ENCODE measurements at regions not wholly inside any gene's neighbourhood (a gene's known extent, or its start where the extent isn't known, plus 50 kb on each side); places are given as distances from the start of the nearest gene placed in this dataset.
A peak's percentile ranks its signal among the peaks of the same experiment; 100 is the strongest.

DNA sequence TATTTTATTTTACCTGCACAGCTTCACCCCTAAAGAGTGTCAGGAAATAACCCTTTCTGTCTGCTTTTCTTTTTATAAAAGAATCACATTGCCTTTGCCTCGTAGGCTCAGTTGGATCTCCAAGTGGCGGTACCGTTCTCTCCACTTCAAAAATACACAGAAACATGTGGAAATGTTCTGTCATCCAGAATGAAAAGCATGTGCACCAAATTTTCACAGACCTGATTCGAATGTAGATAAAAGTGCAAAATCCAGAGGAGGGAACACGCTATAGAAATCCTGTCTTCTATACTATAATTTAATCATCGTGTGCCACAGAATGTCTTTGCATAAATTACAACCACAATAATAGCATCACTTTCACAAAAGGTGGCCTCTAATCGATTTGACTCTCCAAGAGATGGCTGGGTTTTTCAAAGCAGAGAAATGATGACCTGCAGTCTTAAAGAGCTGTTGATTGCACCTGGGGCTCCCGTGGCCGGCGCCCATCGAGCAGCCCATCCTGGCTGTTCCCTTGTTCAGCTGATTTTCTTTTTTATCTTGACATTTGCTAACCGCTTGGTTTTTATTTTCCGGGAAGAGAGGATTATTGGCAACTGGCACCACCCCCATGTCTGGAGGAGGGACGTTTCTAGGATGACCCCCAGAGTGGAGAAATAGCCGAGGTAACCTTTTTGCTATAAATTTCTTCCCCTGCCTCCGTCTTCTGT lies 290.2 kb downstream of the SOX11 start:
- no peak for DNase-seq
- H3K27me3 Mint-ChIP-seq (ENCODE audit: unreplicated experiment), result peaks cover 11% of the 10 kb centered on the region
- peak overlapping the region; percentile 81 for H3K4me3 Mint-ChIP-seq (ENCODE audit: unreplicated experiment)
- H3K4me1 Mint-ChIP-seq (ENCODE audit: low read depth, unreplicated experiment), result peaks cover 72% of the 10 kb centered on the region
- H3K27ac Mint-ChIP-seq (ENCODE audit: unreplicated experiment), result peak overlapping the region; percentile 98
- no peaks in the 10 kb centered on the region for H3K36me3 Mint-ChIP-seq (ENCODE audit: unreplicated experiment)
- H3K9me3 Mint-ChIP-seq (ENCODE audit: unreplicated experiment), result peaks cover 17% of the 10 kb centered on the region
- TF ChIP-seq, protein P1, sequence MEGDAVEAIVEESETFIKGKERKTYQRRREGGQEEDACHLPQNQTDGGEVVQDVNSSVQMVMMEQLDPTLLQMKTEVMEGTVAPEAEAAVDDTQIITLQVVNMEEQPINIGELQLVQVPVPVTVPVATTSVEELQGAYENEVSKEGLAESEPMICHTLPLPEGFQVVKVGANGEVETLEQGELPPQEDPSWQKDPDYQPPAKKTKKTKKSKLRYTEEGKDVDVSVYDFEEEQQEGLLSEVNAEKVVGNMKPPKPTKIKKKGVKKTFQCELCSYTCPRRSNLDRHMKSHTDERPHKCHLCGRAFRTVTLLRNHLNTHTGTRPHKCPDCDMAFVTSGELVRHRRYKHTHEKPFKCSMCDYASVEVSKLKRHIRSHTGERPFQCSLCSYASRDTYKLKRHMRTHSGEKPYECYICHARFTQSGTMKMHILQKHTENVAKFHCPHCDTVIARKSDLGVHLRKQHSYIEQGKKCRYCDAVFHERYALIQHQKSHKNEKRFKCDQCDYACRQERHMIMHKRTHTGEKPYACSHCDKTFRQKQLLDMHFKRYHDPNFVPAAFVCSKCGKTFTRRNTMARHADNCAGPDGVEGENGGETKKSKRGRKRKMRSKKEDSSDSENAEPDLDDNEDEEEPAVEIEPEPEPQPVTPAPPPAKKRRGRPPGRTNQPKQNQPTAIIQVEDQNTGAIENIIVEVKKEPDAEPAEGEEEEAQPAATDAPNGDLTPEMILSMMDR (IDR thresholded peaks at IDR 0.05; ENCODE audit: partially characterized antibody, unreplicated experiment), result no peak

GRCh38 chr2:5982903-5983265 lies 290.7 kb downstream of the SOX11 start:
- TF ChIP-seq, protein P1 (IDR thresholded peaks at IDR 0.05; ENCODE audit: partially characterized antibody, unreplicated experiment), result no peak
- Mint-ChIP-seq H3K27ac (ENCODE audit: unreplicated experiment) (peak overlapping the region; percentile 98), H3K9me3 (ENCODE audit: unreplicated experiment) (peaks cover 17% of the 10 kb centered on the region), H3K4me3 (ENCODE audit: unreplicated experiment) (peak overlapping the region; percentile 81), H3K27me3 (ENCODE audit: unreplicated experiment) (peaks cover 11% of the 10 kb centered on the region), H3K36me3 (ENCODE audit: unreplicated experiment) (no peaks in the 10 kb centered on the region), H3K4me1 (ENCODE audit: low read depth, unreplicated experiment) (peaks cover 73% of the 10 kb centered on the region)
- DNase-seq, result no peak

- Mint-ChIP-seq H3K4me1 (ENCODE audit: low read depth, unreplicated experiment) (peaks cover 69% of the 10 kb centered on the region), H3K36me3 (ENCODE audit: unreplicated experiment) (no peaks in the 10 kb centered on the region), H3K27ac (ENCODE audit: unreplicated experiment) (peak overlapping the region; percentile 62), H3K27me3 (ENCODE audit: unreplicated experiment) (peaks cover 11% of the 10 kb centered on the region), H3K9me3 (ENCODE audit: unreplicated experiment) (peaks cover 16% of the 10 kb centered on the region), H3K4me3 (ENCODE audit: unreplicated experiment) (peak overlapping the region; percentile 10)
- TF ChIP-seq, protein P1 (IDR thresholded peaks at IDR 0.05; ENCODE audit: partially characterized antibody, unreplicated experiment), result no peak
- DNase-seq, result no peak
Measured at GRCh38 chr2:5983511-5984272, 291.5 kb downstream of the SOX11 start.

DNA sequence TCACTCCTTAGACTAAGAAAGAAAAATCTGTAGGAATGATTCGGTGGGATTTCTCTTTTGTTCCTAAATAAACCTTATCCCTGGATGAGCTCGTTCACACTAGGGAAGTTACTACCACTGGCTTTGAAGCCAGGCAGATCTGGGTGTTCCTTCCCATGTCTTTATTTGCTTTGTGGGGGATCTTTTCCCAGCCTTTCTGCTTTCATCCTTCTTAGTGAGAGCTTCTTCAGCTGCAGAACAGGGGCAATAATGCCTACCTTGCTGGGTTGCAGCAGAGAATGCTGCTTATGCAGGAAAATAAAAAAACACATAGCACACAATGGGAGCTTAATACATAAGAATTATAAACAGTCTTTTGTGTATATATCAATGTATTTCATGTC lies 292.1 kb downstream of the SOX11 start:
- H3K9me3 Mint-ChIP-seq (ENCODE audit: unreplicated experiment), result peaks cover 15% of the 10 kb centered on the region
- TF ChIP-seq, protein P1 (IDR thresholded peaks at IDR 0.05; ENCODE audit: partially characterized antibody, unreplicated experiment), result no peak
- H3K4me3 Mint-ChIP-seq (ENCODE audit: unreplicated experiment), result no peak overlapping the region
- H3K36me3 Mint-ChIP-seq (ENCODE audit: unreplicated experiment), result no peaks in the 10 kb centered on the region
- H3K27ac Mint-ChIP-seq (ENCODE audit: unreplicated experiment), result peak overlapping the region; percentile 62
- DNase-seq, result no peak
- H3K27me3 Mint-ChIP-seq (ENCODE audit: unreplicated experiment), result peaks cover 11% of the 10 kb centered on the region
- H3K4me1 Mint-ChIP-seq (ENCODE audit: low read depth, unreplicated experiment), result peaks cover 66% of the 10 kb centered on the region

DNA sequence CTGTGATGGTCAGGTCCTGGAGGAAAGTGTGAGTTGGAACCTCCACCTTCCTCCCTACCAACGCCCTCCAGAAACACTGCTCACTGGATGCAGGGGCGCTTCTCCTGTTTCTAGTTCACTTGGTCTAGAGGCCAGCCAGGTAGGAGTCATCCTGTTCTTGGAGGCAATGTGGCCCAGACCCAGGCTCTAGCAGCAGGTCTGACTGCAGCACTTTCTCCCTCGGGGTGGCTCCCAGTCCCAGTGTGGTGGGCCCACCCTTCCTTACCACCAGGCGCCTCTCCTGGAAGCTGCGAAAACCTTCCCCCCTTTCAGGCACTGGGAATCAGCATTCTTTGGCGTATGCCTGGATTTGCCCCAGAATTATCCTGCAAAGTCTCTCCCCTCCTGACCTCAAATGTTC lies 292.8 kb downstream of the SOX11 start:
- peak; percentile 20 for DNase-seq
- Mint-ChIP-seq H3K4me1 (ENCODE audit: low read depth, unreplicated experiment) (peaks cover 66% of the 10 kb centered on the region), H3K27me3 (ENCODE audit: unreplicated experiment) (peaks cover 11% of the 10 kb centered on the region), H3K27ac (ENCODE audit: unreplicated experiment) (peak overlapping the region; percentile 98), H3K4me3 (ENCODE audit: unreplicated experiment) (peak overlapping the region; percentile 61), H3K9me3 (ENCODE audit: unreplicated experiment) (peaks cover 15% of the 10 kb centered on the region), H3K36me3 (ENCODE audit: unreplicated experiment) (no peaks in the 10 kb centered on the region)
- TF ChIP-seq, protein P1 (IDR thresholded peaks at IDR 0.05; ENCODE audit: partially characterized antibody, unreplicated experiment), result no peak

Measured in glutamatergic neuron (in vitro differentiated cells).